Fibroblast of the aortic adventitia (primary cell): ENCODE measurements at regions not wholly inside any gene's neighbourhood (a gene's known extent, or its start where the extent isn't known, plus 50 kb on each side); places are given as distances from the start of the nearest gene placed in this dataset.

Experiments
- DNase-seq: peaks from one replicate; pipeline ENCODE4 v3.0.0-alpha.2; 2010; ENCODE audit warnings: low read depth
- H3K4me3 ChIP-seq: 2 replicates; pipeline ENCODE4 v1.5.1; 2011; ENCODE audit warnings: low read depth, mild to moderate bottlenecking, control low read depth, low read length, moderate library complexity
- CTCF ChIP-seq: IDR thresholded peaks from 2 replicates; pipeline ENCODE4 v1.5.1; 2011; ENCODE audit warnings: mild to moderate bottlenecking, low read length, control low read depth, inconsistent platforms; ENCODE audit not compliant: insufficient read depth

DNA sequence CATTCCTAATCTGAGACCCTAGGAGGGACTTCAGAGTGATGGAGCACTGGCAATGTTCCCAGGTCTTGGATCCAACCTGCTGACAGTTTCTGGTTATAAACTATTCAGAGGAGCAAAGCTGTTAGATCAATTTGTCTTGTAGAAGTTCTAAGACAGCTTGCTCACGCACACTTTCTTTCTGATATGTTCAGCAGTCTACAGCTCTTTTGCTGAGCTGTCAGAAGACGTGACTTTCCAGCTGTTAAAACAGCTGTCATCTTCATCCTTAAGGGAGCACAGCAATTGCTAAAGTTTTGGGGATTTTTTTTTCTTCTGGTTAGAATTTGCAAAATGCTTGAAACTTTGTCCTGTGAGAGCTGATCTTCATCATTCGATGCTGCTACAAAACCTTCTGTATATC lies 823.1 kb downstream of the SORCS1 start:
- DNase-seq, result no peak
- H3K4me3 ChIP-seq, result no peak overlapping the region
- no peak for TF ChIP-seq CTCF

DNA sequence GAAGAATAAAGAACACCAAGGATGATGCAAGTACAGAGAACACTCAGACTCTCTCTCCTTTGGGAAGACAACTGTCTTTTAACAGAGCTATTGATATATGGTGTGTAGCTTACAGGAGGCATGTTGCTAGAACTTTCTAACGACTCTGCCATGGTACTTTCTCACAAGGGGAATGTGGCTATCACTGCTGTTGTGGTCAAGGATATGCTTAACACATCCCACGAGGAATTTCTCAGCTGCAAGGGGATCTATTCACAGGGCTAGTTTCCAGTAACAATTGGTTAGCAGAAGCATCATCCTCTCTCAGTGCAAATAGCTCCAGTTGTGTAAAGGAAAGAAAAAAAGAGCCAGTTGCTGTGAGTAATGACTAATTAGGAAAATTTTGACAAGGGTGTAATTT lies 826.0 kb downstream of the SORCS1 start:
- no peak for TF ChIP-seq CTCF
- no peak for DNase-seq
- H3K4me3 ChIP-seq, result no peak overlapping the region

DNA sequence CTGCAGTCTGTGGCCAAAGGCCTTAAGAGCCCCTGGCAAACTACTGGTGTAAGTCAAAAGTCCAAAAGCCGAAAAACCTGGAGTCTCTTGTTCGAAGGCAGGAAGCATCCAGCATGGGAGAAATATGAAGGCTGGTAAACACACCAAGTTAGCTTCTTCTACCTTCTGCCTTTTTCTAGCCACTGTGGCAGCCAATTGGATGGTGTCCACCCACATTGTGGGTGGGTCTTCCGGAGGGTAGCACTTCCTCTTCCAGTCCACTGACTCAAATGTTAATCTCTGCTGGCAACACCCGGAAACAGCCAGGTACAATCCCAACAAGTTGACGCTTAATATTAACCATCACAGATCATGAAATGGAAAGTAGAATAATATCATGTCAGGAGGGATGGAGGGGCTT lies 827.6 kb downstream of the SORCS1 start:
- DNase-seq, result no peak
- no peak for TF ChIP-seq CTCF
- H3K4me3 ChIP-seq, result no peak overlapping the region

DNA sequence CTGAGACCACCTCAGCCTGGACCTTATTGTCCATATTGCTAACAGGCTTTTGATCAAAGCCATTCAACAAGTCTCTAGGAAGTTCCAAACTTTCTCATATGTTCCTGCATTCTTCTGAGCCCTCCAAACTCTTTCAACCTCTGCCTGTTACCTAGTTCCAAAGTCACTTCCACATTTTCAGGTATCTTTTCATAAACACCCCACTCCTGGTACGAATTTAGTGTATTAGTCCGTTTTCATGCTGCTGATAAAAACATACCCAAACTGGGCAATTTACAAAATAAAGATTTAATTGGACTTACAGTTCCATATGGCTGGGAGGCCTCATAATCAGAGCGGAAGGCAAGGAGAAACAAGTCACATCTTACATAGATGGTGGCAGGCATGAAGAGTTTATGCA lies 836.8 kb downstream of the SORCS1 start:
- DNase-seq, result no peak
- TF ChIP-seq CTCF, result no peak
- H3K4me3 ChIP-seq, result no peak overlapping the region

- DNase-seq, result no peak
- TF ChIP-seq CTCF, result no peak
- no peak overlapping the region for H3K4me3 ChIP-seq
Observed at GRCh38 chr10:106320876-106321275, 843.6 kb downstream of the SORCS1 start.

DNA sequence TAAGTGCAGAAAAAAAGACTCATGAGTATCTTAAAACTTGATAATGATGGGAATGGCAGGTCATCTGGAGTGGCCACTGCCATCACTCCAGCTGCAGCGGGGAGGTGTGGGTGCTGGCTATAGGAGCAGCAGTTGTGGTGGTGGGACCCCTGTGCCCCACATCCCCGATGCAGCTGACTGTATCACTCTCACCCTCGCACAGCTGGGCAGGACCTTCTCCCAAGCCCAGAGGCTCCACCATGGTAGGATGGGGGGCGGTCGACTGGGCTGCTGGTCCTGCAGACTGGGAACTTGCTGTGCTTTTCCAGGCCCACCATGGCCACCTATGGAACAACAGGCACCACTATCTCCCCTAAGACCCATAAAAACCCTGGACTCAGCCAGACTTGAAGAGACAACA lies 844.4 kb downstream of the SORCS1 start:
- no peak for TF ChIP-seq CTCF
- DNase-seq, result no peak
- no peak overlapping the region for H3K4me3 ChIP-seq

GRCh38 chr10:106317554-106317953 lies 847.0 kb downstream of the SORCS1 start:
- TF ChIP-seq CTCF, result no peak
- no peak for DNase-seq
- no peak overlapping the region for H3K4me3 ChIP-seq
